Ascending aorta (tissue), 2 donors: ENCODE measurements at regions not wholly inside any gene's neighbourhood (a gene's known extent, or its start where the extent isn't known, plus 50 kb on each side); places are given as distances from the start of the nearest gene placed in this dataset.

Experiments used
- DNase-seq, 2 donors: peaks; one replicate each; pipeline ENCODE4 v3.0.0-alpha.2; 2019; ENCODE audit warnings: low spot score in 2 of 2
- H3K27ac ChIP-seq, 2 donors: fragments of 200-600 bp; sonication (generic); one replicate each; pipeline ENCODE4 v1.5.1; 2016 to 2017; ENCODE audit warnings: mild to moderate bottlenecking in 1 of 2
- H3K27me3 ChIP-seq: fragments of 200-600 bp; sonication (generic); one replicate; pipeline ENCODE4 v1.5.1; 2017
- H3K36me3 ChIP-seq, 2 donors: fragments of 200-600 bp; sonication (generic); one replicate each; pipeline ENCODE4 v1.5.1; 2016
- H3K4me1 ChIP-seq, 2 donors: fragments of 200-600 bp; sonication (generic); one replicate each; pipeline ENCODE4 v1.5.1; 2016 to 2017; ENCODE audit warnings: mild to moderate bottlenecking in 1 of 2
- H3K4me3 ChIP-seq, 2 donors: fragments of 200-600 bp; sonication (generic); one replicate each; pipeline ENCODE4 v1.5.1; 2016 to 2017; ENCODE audit warnings: mild to moderate bottlenecking in 1 of 2
- H3K9me3 ChIP-seq, 2 donors: fragments of 200-600 bp; sonication (generic); one replicate each; pipeline ENCODE4 v1.5.1; 2016
- CTCF ChIP-seq, 3 experiments: fragments of 200-600 bp in 2 of 3; fragments of 450-650 bp in 1 of 3; sonication (generic) in 2 of 3; IDR thresholded peaks; one replicate each; pipeline ENCODE4 v1.5.1; 2016 to 2019; ENCODE audit warnings: antibody characterized with exemption in 3 of 3, mild to moderate bottlenecking in 1 of 3, moderate library complexity in 1 of 3
- intact Hi-C: fragments of 100-400 bp; cut with DNase I; formaldehyde crosslinking; loops from one replicate; pipeline ENCODE4 v1.15.1; 2023

- no peak for DNase-seq
- H3K27ac ChIP-seq: no peak overlapping the region
- H3K4me3 ChIP-seq: no peak overlapping the region
- H3K4me1 ChIP-seq: no peaks in the 10 kb centered on the region
- TF ChIP-seq CTCF (IDR thresholded peaks at IDR 0.05): no peak
- intact Hi-C loops: no loop called here
- no peaks in the 10 kb centered on the region for H3K9me3 ChIP-seq
- no peaks in the 10 kb centered on the region for H3K27me3 ChIP-seq
- H3K36me3 ChIP-seq: no peaks in the 10 kb centered on the region
These were observed 208.0 kb downstream of the HAUS1 start for GRCh38 chr18:46312221-46312620.

DNA sequence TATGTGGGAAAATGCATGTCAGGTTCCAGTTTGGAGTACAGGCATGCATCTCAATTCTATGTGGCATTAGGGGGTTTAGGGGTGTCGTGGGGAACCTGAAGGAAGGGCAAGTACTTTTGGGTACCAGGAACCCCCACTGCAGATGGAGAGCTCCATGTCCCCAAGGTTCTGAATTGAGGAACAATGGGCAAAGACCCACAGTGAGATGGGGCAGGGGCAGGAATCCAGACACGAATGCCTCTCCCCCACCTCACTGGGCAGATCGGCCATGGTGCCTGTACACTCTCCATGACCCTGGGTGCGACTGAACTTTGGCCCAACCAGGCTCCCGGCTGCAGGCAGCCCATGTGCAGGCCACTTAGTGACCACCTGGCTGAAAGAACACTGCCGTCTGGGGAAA, 209.3 kb downstream of the HAUS1 start:
- intact Hi-C loops: no loop called here
- Histone ChIP-seq H3K4me1 (no peaks in the 10 kb centered on the region), H3K27me3 (no peaks in the 10 kb centered on the region), H3K27ac (no peak overlapping the region), H3K9me3 (no peaks in the 10 kb centered on the region), H3K36me3 (no peaks in the 10 kb centered on the region), H3K4me3 (no peak overlapping the region)
- no peak for DNase-seq
- no peak for TF ChIP-seq CTCF (IDR thresholded peaks at IDR 0.05)

DNA sequence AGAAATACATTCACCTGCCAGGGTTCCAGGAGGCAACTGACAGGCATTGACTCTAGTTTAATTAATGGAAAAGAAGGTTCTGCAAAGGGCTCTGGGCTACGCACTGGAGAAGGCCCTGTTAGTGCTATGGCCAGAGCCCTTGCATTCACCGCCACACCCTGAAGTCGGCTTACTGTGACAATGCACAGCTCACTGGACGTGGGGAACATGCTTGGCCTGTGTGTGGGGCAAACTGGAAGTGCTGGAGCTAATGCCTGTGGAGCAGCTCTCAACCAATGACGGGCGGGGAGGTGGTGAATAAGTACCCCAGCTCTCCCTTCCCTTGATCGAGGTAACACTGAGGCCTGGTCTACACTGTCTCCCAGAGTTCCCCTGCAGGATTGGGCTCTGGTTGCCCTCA, 209.8 kb downstream of the HAUS1 start:
- no peaks in the 10 kb centered on the region for H3K36me3 ChIP-seq
- intact Hi-C loops: no loop called here
- no peaks in the 10 kb centered on the region for H3K4me1 ChIP-seq
- no peak overlapping the region for H3K4me3 ChIP-seq
- no peak overlapping the region for H3K27ac ChIP-seq
- peak in 1 of 2 donors; percentile 28 for DNase-seq
- no peaks in the 10 kb centered on the region for H3K27me3 ChIP-seq
- no peak for TF ChIP-seq CTCF (IDR thresholded peaks at IDR 0.05)
- no peaks in the 10 kb centered on the region for H3K9me3 ChIP-seq

GRCh38 chr18:46315161-46315560, 211.0 kb downstream of the HAUS1 start:
- H3K27me3 ChIP-seq: no peaks in the 10 kb centered on the region
- intact Hi-C loops: no loop called here
- no peak for DNase-seq
- no peaks in the 10 kb centered on the region for H3K9me3 ChIP-seq
- no peaks in the 10 kb centered on the region for H3K4me1 ChIP-seq
- TF ChIP-seq CTCF (IDR thresholded peaks at IDR 0.05): no peak
- H3K27ac ChIP-seq: no peak overlapping the region
- no peaks in the 10 kb centered on the region for H3K36me3 ChIP-seq
- H3K4me3 ChIP-seq: no peak overlapping the region

- Histone ChIP-seq H3K4me1 (no peaks in the 10 kb centered on the region), H3K27ac (no peak overlapping the region), H3K36me3 (no peaks in the 10 kb centered on the region), H3K4me3 (no peak overlapping the region), H3K27me3 (no peaks in the 10 kb centered on the region), H3K9me3 (no peaks in the 10 kb centered on the region)
- DNase-seq: no peak
- no peak for TF ChIP-seq CTCF (IDR thresholded peaks at IDR 0.05)
- intact Hi-C loops: no loop called here
These were observed 214.2 kb downstream of the HAUS1 start for GRCh38 chr18:46318356-46318755.

- Histone ChIP-seq H3K9me3 (no peaks in the 10 kb centered on the region), H3K4me3 (no peak overlapping the region), H3K36me3 (no peaks in the 10 kb centered on the region), H3K27me3 (no peaks in the 10 kb centered on the region), H3K4me1 (no peaks in the 10 kb centered on the region), H3K27ac (no peak overlapping the region)
- no peak for TF ChIP-seq CTCF (IDR thresholded peaks at IDR 0.05)
- no peak for DNase-seq
- intact Hi-C loops: no loop called here
These were observed 215.6 kb downstream of the HAUS1 start for GRCh38 chr18:46319783-46320182.
